VCaP (cell line): ENCODE measurements at regions not wholly inside any gene's neighbourhood (a gene's known extent, or its start where the extent isn't known, plus 50 kb on each side); places are given as distances from the start of the nearest gene placed in this dataset.

Experiments
- H3K27ac ChIP-seq: fragments of 450-650 bp; 2 replicates; pipeline ENCODE4 v1.5.1; 2017
- TF ChIP-seq, protein P1 (sequence below): fragments of 450-650 bp; conservative IDR thresholded peaks from 2 replicates; pipeline ENCODE4 v1.5.1; 2017; ENCODE audit warnings: mild to moderate bottlenecking, moderate library complexity

GRCh38 chr15:89389841-89390603 lies 55.4 kb upstream of the POLG start:
- TF ChIP-seq, protein P1, sequence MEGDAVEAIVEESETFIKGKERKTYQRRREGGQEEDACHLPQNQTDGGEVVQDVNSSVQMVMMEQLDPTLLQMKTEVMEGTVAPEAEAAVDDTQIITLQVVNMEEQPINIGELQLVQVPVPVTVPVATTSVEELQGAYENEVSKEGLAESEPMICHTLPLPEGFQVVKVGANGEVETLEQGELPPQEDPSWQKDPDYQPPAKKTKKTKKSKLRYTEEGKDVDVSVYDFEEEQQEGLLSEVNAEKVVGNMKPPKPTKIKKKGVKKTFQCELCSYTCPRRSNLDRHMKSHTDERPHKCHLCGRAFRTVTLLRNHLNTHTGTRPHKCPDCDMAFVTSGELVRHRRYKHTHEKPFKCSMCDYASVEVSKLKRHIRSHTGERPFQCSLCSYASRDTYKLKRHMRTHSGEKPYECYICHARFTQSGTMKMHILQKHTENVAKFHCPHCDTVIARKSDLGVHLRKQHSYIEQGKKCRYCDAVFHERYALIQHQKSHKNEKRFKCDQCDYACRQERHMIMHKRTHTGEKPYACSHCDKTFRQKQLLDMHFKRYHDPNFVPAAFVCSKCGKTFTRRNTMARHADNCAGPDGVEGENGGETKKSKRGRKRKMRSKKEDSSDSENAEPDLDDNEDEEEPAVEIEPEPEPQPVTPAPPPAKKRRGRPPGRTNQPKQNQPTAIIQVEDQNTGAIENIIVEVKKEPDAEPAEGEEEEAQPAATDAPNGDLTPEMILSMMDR = no peak
- H3K27ac ChIP-seq = no peak overlapping the region

- H3K27ac ChIP-seq = no peak overlapping the region
- TF ChIP-seq, protein P1 = no peak
Observed at GRCh38 chr15:89387140-89387903, 52.7 kb upstream of the POLG start.

DNA sequence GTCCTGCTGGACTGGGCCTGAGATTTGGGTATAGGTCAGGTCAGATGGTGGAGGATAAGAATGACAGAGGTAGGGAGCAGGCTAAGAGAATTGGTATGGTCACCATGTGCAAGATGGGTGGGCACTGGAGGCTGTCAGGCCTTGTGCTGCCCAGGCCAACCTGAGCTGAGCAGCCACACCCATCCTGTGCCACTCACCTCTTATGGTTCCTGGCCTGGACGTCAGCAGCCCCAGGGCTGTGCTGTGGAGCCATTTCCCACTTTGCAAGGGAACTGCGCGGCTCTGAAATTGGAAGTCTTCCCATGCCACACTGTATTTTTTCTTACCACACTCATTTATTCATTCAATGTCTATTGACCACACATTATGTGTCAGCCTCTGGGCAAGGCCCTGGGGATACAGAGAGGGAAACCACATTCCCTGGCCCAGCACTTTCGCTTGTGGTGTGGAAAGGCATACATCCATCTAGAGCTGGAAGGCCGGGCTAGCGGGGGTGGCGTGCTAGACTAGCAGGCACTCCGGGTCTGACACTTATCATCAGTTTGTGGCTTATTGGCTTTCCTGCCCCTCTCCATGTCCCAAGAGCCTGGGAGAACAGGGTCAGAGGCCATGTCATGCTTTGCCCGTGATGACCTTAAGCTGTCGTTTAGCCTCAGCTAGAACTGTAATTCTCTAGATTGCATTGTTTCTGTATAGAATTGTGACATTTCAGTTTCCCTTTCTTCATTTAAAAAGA lies 51.1 kb upstream of the POLG start:
- TF ChIP-seq, protein P1 = no peak
- H3K27ac ChIP-seq = no peak overlapping the region
